NT2/D1 (cell line): ENCODE measurements at regions not wholly inside any gene's neighbourhood (a gene's known extent, or its start where the extent isn't known, plus 50 kb on each side); places are given as distances from the start of the nearest gene placed in this dataset.

Experiments
- DNase-seq: peaks from one replicate; pipeline ENCODE4 v3.0.0-alpha.2; 2011; ENCODE audit warnings: low read depth, low spot score
- H3K27me3 ChIP-seq: 2 replicates; pipeline ENCODE4 v1.6.0; 2011; ENCODE audit warnings: mild to moderate bottlenecking; ENCODE audit not compliant: insufficient read length, insufficient read depth
- H3K36me3 ChIP-seq: 2 replicates; pipeline ENCODE4 v1.6.1; 2011; ENCODE audit warnings: mild to moderate bottlenecking, low read length, mixed read lengths; ENCODE audit not compliant: insufficient read depth, insufficient read length
- H3K4me1 ChIP-seq: 2 replicates; pipeline ENCODE4 v1.5.1; 2011; ENCODE audit not compliant: insufficient read depth, insufficient read length
- H3K4me3 ChIP-seq: 2 replicates; pipeline ENCODE4 v1.5.1; 2011; ENCODE audit warnings: low read depth; ENCODE audit not compliant: insufficient read length
- H3K9ac ChIP-seq: 2 replicates; pipeline ENCODE4 v1.6.0; 2011; ENCODE audit warnings: low read depth; ENCODE audit not compliant: insufficient read length
- H3K9me3 ChIP-seq: 2 replicates; pipeline ENCODE4 v1.5.1; 2011; ENCODE audit warnings: mild to moderate bottlenecking, low read length; ENCODE audit not compliant: insufficient read depth
- SUZ12 ChIP-seq: IDR thresholded peaks from 2 replicates; pipeline ENCODE4 v1.6.1; 2011; ENCODE audit not compliant: insufficient read length, insufficient read depth; ENCODE audit errors: extremely low read depth
- YY1 ChIP-seq: IDR thresholded peaks from 2 replicates; pipeline ENCODE4 v1.6.1; 2011; ENCODE audit not compliant: insufficient read length, insufficient read depth
- ZNF274 ChIP-seq: IDR thresholded peaks from 2 replicates; pipeline ENCODE4 v1.6.1; 2011; ENCODE audit warnings: mild to moderate bottlenecking, low read depth, low read length

DNA sequence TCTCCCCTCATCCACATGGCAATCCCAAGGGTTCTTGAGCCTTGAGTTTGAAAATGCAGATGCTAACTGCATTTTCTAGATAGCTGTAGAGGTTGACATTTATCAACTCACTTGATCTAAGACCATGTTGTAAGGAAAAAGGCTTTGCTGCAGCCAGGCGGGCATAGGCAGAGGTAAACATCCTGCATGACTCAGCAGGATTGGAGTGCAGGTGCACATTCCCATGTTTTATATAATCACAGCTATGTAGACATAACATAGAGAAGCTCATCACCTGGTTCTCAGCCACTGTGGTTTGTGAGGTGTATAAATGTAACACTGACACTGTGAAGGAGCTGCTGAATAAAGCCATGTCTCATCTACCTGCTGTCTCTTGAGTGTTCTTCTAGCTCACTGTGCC, 62.3 kb upstream of the PDE5A start:
- no peak for DNase-seq
- TF ChIP-seq YY1 (no peak), ZNF274 (no peak), SUZ12 (no peak)
- no peak overlapping the region for H3K4me3 ChIP-seq

DNA sequence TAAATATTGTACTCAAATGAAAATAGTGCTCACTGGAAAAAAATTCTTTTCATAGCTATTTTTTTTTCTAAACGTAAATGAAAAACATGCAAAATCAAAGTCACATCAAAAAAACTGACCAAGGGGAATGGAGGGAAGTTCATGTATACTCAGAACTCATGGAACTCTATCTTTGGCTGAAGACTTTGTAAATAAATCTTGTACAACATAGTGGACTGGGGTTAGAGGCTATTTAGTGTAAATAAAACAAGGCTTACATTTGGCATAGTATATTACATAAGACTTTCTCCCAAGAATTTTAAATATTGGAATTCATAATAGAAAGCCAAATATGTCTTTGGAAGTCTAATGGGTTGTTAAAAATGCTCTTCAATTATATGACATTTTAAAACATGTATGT, 59.8 kb upstream of the PDE5A start:
- no peaks in the 10 kb centered on the region; the same call in 1 of the 2 replicates for H3K9me3 ChIP-seq
- no peak for DNase-seq
- no peak overlapping the region for H3K4me3 ChIP-seq
- no peaks in the 10 kb centered on the region for H3K4me1 ChIP-seq
- no peaks in the 10 kb centered on the region for H3K36me3 ChIP-seq
- TF ChIP-seq SUZ12 (no peak), ZNF274 (no peak), YY1 (no peak)
- H3K27me3 ChIP-seq: no peaks in the 10 kb centered on the region
- no peak overlapping the region for H3K9ac ChIP-seq

More for the DNA sequence above, 62.3 kb upstream of the PDE5A start:
- Histone ChIP-seq H3K27me3 (no peaks in the 10 kb centered on the region), H3K9me3 (no peaks in the 10 kb centered on the region; the same call in 1 of the 2 replicates), H3K36me3 (no peaks in the 10 kb centered on the region), H3K9ac (no peak overlapping the region), H3K4me1 (no peaks in the 10 kb centered on the region)

DNA sequence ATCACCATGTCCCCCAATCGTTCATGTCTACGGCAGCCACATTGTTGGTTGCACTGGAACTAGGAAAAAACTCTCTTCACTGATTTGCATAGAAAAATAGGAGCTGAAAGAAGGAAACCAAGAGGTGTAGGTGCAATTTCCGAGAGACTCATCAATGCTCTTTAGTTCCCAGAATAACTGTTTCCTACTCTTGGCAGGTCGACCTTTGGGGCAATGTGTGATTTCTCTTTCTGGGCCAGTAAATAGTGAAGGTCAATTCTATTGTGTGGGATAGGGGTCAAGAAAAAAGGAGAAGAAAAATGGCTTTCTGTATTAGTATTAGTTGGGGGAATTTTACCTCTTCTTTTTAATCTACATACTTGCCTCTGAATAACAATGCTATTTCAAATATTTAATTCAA, 55.9 kb upstream of the PDE5A start:
- Histone ChIP-seq H3K9me3 (no peaks in the 10 kb centered on the region), H3K4me3 (no peak overlapping the region), H3K36me3 (no peaks in the 10 kb centered on the region), H3K27me3 (no peaks in the 10 kb centered on the region), H3K9ac (no peak overlapping the region), H3K4me1 (no peaks in the 10 kb centered on the region)
- DNase-seq: no peak
- no peak for TF ChIP-seq ZNF274
- no peak for TF ChIP-seq YY1
- no peak for TF ChIP-seq SUZ12

DNA sequence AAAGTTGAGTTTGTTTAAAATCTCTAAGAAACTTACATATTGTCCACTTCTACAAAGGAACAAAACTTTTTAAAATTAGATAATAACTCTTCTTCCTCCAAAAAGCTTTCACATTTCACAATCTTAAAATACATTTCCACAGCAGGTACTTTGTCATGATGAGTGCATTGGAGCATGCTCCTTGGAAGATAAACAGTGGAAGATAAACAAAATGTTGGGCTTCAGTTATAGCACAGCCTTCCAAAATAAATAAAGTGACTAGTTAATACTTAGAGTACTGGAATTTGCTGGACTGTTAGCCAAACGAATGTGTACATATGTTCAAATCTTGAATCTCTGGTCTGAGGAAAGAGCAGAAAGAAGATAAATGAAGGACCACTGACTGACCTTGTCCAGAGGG, 54.9 kb upstream of the PDE5A start:
- Histone ChIP-seq H3K36me3 (no peaks in the 10 kb centered on the region), H3K4me3 (no peak overlapping the region), H3K4me1 (no peaks in the 10 kb centered on the region), H3K27me3 (no peaks in the 10 kb centered on the region), H3K9ac (no peak overlapping the region), H3K9me3 (no peaks in the 10 kb centered on the region)
- TF ChIP-seq YY1 (no peak), SUZ12 (no peak), ZNF274 (no peak)
- DNase-seq: no peak

DNA sequence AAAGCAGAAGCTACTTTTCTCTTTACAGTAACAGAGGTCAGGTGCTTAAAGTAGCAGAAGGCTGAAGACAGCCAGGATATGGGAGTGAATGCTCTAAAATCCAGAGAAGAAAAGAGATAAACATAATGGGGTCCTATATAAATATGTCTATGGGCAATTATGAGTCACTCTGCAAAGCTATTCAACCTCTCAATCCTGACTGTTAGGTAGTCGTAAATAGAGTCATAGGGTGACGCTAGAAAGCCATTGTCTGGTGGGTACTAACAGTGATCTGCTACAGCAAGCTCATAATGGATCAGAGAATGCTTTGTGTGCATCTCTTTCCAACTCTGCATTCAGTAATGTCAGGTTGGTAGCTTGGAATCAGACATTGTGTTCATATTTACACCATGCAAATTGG, 53.5 kb upstream of the PDE5A start:
- no peaks in the 10 kb centered on the region for H3K9me3 ChIP-seq
- no peak overlapping the region for H3K9ac ChIP-seq
- no peak for DNase-seq

DNA sequence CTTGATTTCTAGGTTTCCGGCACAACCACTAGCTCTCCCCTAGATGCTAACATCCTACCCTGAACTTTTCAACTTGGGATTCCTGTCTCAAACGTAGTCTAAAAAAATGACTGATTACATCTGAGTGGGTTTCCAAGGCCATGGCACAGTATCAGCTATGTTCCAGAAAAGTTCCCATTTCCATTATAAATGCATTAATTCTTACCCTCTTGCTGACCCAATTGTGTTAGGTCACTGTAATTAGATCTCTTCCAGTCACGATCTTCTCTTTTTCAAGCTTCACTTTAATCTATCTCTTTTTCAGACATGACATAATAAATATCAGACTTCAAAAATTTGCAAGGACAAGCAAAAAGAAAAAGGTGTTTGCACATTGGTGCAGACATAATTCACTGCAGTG, 50.6 kb upstream of the PDE5A start:
- no peaks in the 10 kb centered on the region for H3K4me1 ChIP-seq
- H3K9me3 ChIP-seq: no peaks in the 10 kb centered on the region
- TF ChIP-seq ZNF274: no peak
- no peak for TF ChIP-seq YY1
- TF ChIP-seq SUZ12: no peak
- no peak overlapping the region for H3K9ac ChIP-seq
- H3K4me3 ChIP-seq: no peak overlapping the region
- no peaks in the 10 kb centered on the region for H3K27me3 ChIP-seq
- DNase-seq: no peak
- H3K36me3 ChIP-seq: no peaks in the 10 kb centered on the region

More for the DNA sequence above, 53.5 kb upstream of the PDE5A start:
- Histone ChIP-seq H3K36me3 (no peaks in the 10 kb centered on the region), H3K4me1 (no peaks in the 10 kb centered on the region), H3K4me3 (no peak overlapping the region), H3K27me3 (no peaks in the 10 kb centered on the region)
- no peak for TF ChIP-seq ZNF274
- no peak for TF ChIP-seq SUZ12
- TF ChIP-seq YY1: no peak

DNA sequence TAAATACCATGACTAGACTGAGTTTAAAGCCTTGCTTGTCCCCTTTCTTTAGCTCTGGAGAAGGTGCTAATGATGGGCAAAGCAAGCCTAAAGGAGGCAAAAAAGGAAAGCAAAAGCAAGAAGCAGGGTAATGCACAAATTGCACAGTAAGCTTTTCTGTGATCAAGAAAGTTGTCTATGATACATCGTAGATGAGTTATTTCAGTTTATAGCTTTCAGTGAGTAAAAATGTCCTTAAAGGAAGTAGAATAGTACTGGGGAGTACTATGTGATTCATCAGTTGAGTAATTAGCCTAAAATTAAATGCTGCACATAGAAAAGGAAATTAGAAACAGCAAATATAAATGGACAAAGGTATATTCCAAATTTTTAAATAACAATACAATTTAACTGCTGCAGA, 50.2 kb upstream of the PDE5A start:
- Histone ChIP-seq H3K9ac (no peak overlapping the region), H3K27me3 (no peaks in the 10 kb centered on the region), H3K36me3 (no peaks in the 10 kb centered on the region), H3K9me3 (no peaks in the 10 kb centered on the region), H3K4me1 (no peaks in the 10 kb centered on the region), H3K4me3 (no peak overlapping the region)
- TF ChIP-seq SUZ12 (no peak), YY1 (no peak), ZNF274 (no peak)
- DNase-seq: no peak
